Kidney (tissue), 13 donors: ENCODE measurements at regions not wholly inside any gene's neighbourhood (a gene's known extent, or its start where the extent isn't known, plus 50 kb on each side); places are given as distances from the start of the nearest gene placed in this dataset.

ENCODE experiments used
- DNase-seq, 5 donors: peaks; one replicate each; pipeline ENCODE4 v3.0.0-alpha.2; 2013 to 2020
- FAIRE-seq: peaks from 2 replicates; lab custom pipeline; 2012; peaks lifted over from hg19 to GRCh38; lab: Jason Lieb, UNC
- H3K27ac ChIP-seq, 2 donors: one replicate each; pipeline ENCODE4 v1.7.0; 2013; ENCODE audit warnings: low read depth in 2 of 2, low read length in 2 of 2, inconsistent platforms in 1 of 2
- H3K27me3 ChIP-seq: one replicate; pipeline ENCODE4 v1.7.1; 2013; ENCODE audit warnings: low read length, inconsistent platforms; ENCODE audit not compliant: control insufficient read depth, insufficient read depth
- H3K36me3 ChIP-seq, 3 donors: one replicate each; pipeline versions ENCODE4 v1.7.0 to v1.7.1; 2013; ENCODE audit warnings: low read length in 3 of 3, control low read depth in 1 of 3, inconsistent platforms in 1 of 3; ENCODE audit not compliant: insufficient read depth in 3 of 3, control insufficient read depth in 2 of 3
- H3K4me1 ChIP-seq, 3 donors: one replicate each; pipeline versions ENCODE4 v1.7.0 to v1.7.1; 2013; ENCODE audit warnings: low read length in 3 of 3, inconsistent platforms in 1 of 3, low read depth in 1 of 3; ENCODE audit not compliant: control insufficient read depth in 2 of 3, insufficient read depth in 2 of 3
- H3K4me3 ChIP-seq, 3 donors: one replicate each; pipeline versions ENCODE4 v1.7.0 to v1.8.1; 2013; ENCODE audit warnings: low read length in 3 of 3, control low read depth in 1 of 3, inconsistent platforms in 1 of 3
- H3K9ac ChIP-seq, 3 donors: one replicate each; pipeline versions ENCODE4 v1.7.0 to v1.7.1; 2013; ENCODE audit warnings: low read length in 3 of 3, control low read depth in 1 of 3, inconsistent platforms in 1 of 3
- H3K9me3 ChIP-seq, 3 donors: one replicate each; pipeline versions ENCODE4 v1.7.0 to v1.7.1; 2013; ENCODE audit warnings: low read length in 3 of 3, control low read depth in 1 of 3, inconsistent platforms in 1 of 3; ENCODE audit not compliant: control insufficient read depth in 2 of 3, insufficient read depth in 1 of 3
- CTCF ChIP-seq: IDR thresholded peaks from 3 replicates; pipeline ENCODE4 v1.5.1; 2012; ENCODE audit warnings: mild to moderate bottlenecking, moderate library complexity, borderline replicate concordance; ENCODE audit not compliant: insufficient read depth; ENCODE audit errors: extremely low read depth
- intact Hi-C: fragments of 100-400 bp; cut with DNase I; formaldehyde crosslinking; loops from one replicate; pipeline ENCODE4 v1.11.1; 2022
- donor health status: control.
- donor health status: control.
- donor health status: control.
- donor health status: control.
- donor health status: control.
- donor health status: DM: yes; HTN: yes; CAD: no.
- donor health status: Normal renal cell carcinoma (clear cell type).

- FAIRE-seq (no peak), DNase-seq (no peak)
- Histone ChIP-seq H3K27ac (no peak overlapping the region), H3K36me3 (no peaks in the 10 kb centered on the region), H3K4me1 (no peaks in the 10 kb centered on the region), H3K27me3 (no peaks in the 10 kb centered on the region), H3K4me3 (no peak overlapping the region), H3K9ac (no peak overlapping the region), H3K9me3 (no peaks in the 10 kb centered on the region)
- intact Hi-C loops: no loop called here
- TF ChIP-seq CTCF: no peak
Measured at GRCh38 chr3:655824-656223, 437.0 kb upstream of the CNTN6 start.

- H3K9ac ChIP-seq: no peak overlapping the region
- FAIRE-seq (no peak), DNase-seq (no peak)
- H3K27ac ChIP-seq: no peak overlapping the region
- no peaks in the 10 kb centered on the region for H3K36me3 ChIP-seq
- no peaks in the 10 kb centered on the region for H3K27me3 ChIP-seq
- no peaks in the 10 kb centered on the region for H3K9me3 ChIP-seq
- H3K4me1 ChIP-seq: no peaks in the 10 kb centered on the region
- no peak for TF ChIP-seq CTCF
- H3K4me3 ChIP-seq: no peak overlapping the region
- intact Hi-C loops: no loop called here
Measured at GRCh38 chr3:661356-661755, 431.5 kb upstream of the CNTN6 start.

- intact Hi-C loops: no loop called here
- H3K9ac ChIP-seq: no peak overlapping the region
- no peak for DNase-seq
- peaks cover 0 to 9% (median 0%) of the 10 kb centered on the region in 3 donors for H3K9me3 ChIP-seq
- no peak for FAIRE-seq
- no peaks in the 10 kb centered on the region for H3K36me3 ChIP-seq
- TF ChIP-seq CTCF: no peak
- H3K27ac ChIP-seq: no peak overlapping the region
- no peak overlapping the region for H3K4me3 ChIP-seq
- no peaks in the 10 kb centered on the region for H3K4me1 ChIP-seq
- H3K27me3 ChIP-seq: no peaks in the 10 kb centered on the region
Measured at GRCh38 chr3:674116-674515, 418.7 kb upstream of the CNTN6 start.

DNA sequence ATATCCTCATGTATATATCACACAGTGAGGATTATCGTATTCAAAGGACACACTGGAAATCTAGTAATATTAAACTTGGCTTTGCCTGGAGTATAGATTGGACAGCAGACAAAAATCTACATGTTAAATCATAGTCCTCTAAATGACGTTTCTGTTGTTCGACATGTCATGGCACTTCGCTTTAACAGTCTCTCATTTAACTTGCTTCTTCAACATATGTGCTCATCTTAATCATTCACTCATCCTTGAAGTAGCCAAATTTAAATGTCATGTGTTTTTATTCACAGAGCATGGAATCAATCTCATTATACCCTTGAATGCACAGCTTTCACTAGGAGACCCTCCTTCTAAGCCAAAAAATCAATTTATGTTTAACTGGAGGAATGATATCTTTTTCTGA, 417.0 kb upstream of the CNTN6 start:
- H3K4me3 ChIP-seq: no peak overlapping the region
- no peaks in the 10 kb centered on the region for H3K4me1 ChIP-seq
- H3K9me3 ChIP-seq: peaks cover 0 to 9% (median 0%) of the 10 kb centered on the region in 3 donors
- DNase-seq (no peak), FAIRE-seq (no peak)
- H3K27ac ChIP-seq: no peak overlapping the region
- H3K27me3 ChIP-seq: no peaks in the 10 kb centered on the region
- TF ChIP-seq CTCF: no peak
- H3K36me3 ChIP-seq: no peaks in the 10 kb centered on the region
- intact Hi-C loops: no loop called here
- no peak overlapping the region for H3K9ac ChIP-seq
